NCI-H524 treated with DMSO at 0.1 percent for 48 hours (cell line): ENCODE measurements at regions not wholly inside any gene's neighbourhood (a gene's known extent, or its start where the extent isn't known, plus 50 kb on each side); places are given as distances from the start of the nearest gene placed in this dataset.

Experiments
- DNase-seq: peaks from one replicate; lab custom pipeline; 2025; lab: John Stamatoyannopoulos, UW

DNA sequence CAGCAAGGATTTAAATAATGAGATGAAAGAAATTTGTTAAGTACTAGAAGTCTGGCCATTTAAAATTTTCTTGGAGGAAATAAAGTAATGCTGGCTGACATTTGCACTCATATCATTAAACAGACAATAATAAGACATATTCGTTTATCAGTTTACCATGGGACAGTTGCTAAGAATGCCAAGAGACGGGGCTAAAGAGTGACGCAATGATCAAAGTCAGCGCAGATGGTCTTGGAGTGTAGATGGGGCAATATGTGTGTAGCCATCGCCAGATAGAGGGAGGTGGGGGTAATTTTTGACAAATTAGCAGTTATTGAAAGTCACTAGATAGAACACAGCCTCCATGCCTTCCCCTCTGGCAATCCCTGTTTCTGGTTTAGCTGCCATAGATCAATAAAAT is 413.2 kb upstream of the JAG1 start:
- DNase-seq, result no peak

DNA sequence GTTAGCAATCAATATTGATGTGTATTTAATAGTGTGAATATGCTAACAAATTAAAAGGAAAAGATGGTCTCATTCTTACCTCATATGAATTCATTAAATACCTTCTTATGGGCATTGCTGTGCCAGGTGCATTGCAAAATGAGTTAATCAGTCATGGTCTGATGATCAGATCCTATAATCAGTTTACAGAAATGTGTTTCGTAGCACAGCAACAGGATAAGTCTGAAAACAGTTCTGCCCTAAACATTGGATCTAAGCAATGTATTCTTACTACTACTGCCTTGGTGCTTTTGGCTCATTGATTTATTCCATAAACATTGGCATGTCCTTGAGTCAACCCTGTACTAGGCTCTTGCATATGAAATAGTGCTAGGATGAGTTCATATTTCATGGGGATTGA is 417.0 kb upstream of the JAG1 start:
- no peak for DNase-seq

GRCh38 chr20:11091511-11091910 is 417.7 kb upstream of the JAG1 start:
- DNase-seq, result no peak

DNA sequence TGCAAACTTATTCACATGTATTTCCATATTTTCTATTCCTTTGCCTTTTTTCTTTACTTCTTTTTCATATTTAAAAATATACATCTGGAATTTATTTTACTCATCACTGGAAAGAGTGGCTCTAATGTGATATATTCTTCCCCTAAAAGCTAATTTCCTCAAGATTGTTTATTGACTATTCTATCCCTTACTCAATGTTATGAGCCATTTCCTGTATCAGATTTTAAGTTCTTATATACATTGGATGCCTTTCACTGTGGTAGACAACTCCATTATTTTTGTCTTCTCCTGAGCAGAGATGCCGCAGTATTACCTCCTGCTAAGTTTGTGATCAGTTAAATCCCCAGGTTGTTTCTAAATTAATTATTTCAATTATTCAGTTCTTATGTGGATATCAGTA is 418.4 kb upstream of the JAG1 start:
- no peak for DNase-seq

DNA sequence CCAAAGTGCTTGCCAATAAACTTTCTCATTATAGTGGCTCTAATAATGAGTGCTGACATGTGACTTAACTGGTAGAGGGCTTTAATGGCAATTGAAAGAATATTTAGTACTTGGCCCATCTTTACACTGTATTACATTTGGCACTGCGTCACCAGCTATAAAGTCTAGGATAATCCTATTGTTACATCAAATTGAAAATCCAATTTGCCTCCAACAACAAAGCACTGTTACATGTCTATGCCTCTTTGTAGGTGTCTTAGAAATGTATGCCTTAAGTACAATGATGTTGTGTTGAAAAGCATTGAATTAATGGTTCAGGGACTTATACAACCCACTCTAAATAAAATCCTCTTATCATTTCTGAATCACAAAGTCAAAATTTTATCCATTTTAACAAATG is 420.4 kb upstream of the JAG1 start:
- DNase-seq, result no peak

DNA sequence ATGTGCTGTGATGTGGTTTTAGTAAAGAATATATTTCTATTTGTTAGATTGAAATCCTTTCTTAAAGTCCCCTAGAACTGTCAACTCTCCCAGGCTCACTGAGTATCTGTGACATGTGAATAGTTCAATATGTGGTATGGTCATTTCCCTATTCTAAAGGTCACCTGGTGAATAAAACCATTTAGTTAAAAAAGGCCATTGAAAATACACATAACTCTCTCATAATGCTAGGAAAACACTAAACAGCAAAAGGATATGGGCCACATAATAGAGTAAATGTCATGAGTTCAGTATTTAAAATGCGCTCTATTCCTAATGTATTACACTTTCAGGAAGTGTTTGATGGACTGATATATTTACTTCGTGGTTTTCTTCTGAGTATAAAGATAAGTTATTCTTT is 420.9 kb upstream of the JAG1 start:
- DNase-seq, result no peak

GRCh38 chr20:11098888-11099287 is 425.1 kb upstream of the JAG1 start:
- no peak for DNase-seq

GRCh38 chr20:11101243-11101642 is 427.4 kb upstream of the JAG1 start:
- DNase-seq, result no peak

- DNase-seq, result no peak
Observed at GRCh38 chr20:11101696-11102095, 427.9 kb upstream of the JAG1 start.

- no peak for DNase-seq
Observed at GRCh38 chr20:11103866-11104265, 430.1 kb upstream of the JAG1 start.

GRCh38 chr20:11108102-11108810 is 434.5 kb upstream of the JAG1 start:
- DNase-seq, result no peak

- DNase-seq, result no peak
Observed at GRCh38 chr20:11110535-11110934, 436.7 kb upstream of the JAG1 start.

- no peak for DNase-seq
Observed at GRCh38 chr20:11111191-11111590, 437.4 kb upstream of the JAG1 start.

GRCh38 chr20:11112832-11113231 is 439.0 kb upstream of the JAG1 start:
- no peak for DNase-seq

DNA sequence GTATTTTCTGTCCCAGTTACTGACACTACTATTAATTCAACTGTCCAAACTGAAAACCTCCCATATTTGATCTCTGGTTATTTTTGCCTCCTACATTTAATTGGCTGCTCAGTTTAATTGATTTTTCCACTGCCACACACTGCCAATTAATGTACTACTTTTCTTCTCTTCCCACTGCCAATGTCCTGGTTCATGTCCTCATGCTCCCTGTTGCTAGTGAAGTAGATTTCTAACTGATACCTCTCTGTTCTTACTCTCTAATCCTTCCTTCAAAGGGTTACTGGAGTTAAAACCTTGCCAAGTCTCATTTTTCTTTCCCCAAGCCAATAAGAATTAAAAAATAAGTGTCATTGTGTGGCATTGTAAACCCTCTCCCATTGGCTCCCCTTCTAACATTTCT is 440.6 kb upstream of the JAG1 start:
- no peak for DNase-seq

DNA sequence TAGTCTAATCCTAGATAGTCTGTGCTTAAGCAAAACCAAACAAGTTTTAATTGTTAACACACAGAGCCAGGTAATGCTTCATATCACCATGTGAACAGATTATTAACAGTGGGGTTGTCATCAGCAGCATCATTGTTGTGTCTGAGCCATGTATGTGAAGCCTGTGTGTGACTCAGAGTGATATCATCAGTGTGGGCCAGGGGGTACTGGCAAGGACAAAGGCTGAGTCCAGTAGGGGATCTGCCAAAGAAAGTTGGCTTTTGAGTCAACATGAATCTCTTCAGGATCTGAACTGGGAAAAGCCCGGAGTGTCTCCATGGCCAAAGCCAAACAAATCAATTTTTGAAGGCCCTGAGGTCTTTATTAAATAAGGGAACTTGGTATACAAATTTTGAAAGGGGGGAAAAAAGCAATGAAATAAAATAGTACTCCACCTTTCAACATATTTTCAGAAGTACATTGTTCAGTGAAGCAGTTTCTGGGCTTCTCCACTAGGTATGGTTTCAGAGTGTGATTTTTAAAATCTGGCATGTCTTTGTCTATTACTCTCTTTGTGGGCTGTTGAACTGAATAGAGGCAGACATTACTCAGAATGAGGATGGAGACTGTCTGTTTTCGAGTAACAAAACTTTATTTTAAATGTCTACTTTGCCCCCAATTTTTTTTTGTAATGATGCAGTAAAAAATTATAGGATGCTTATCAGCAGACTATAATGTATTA is 444.2 kb upstream of the JAG1 start:
- no peak for DNase-seq

- DNase-seq, result no peak
Observed at GRCh38 chr20:11118802-11119380, 445.1 kb upstream of the JAG1 start.

DNA sequence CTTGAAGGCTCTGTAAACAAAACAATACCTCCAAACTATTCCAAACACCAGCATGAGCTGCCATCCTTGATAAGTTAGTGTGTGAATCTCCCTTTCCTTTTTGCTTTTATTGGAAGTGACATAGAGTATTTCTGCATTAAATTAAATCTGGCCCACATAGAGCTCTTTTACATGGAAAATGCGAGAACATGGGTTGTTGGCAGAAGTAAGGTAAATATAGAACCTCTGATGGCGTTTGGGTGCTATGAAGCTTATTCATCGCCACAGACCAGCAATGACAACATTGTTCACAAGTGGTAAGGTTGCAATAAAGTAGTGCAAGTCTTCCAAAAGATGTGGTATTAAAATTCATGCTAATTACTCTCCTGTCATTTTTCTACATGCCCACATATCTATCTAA is 445.8 kb upstream of the JAG1 start:
- DNase-seq, result no peak

GRCh38 chr20:11120431-11120830 is 446.6 kb upstream of the JAG1 start:
- DNase-seq, result no peak

DNA sequence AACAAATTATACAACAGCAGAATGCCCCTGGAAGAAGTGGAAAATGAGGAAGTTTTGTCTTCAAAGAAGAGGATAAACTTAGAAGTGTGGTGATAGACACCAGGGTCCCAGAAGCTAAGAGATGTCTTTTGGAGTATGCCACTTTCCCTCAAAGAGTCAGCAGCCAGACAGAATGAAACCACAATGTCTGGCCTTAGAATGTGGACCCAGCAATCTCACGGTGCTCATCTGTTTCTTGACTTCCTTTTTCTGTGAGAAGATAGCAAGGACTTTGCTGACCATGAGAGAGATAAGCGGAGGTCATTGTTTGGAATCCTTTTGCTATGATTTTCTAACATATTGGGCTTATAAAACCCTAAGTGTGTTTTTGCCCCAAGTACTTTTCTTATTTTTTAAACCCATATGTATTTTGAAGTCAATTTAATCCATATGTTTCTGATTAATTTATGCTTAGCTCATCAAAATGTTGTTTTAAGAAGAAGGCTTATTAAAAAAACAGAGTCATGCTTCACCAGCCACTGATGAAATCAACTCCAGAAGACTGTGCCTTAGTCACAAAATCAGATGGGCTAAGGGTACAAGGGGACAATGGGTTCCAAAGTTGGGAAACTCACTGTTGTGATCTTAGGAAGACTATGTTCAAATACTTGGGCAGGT is 451.2 kb upstream of the JAG1 start:
- no peak for DNase-seq

GRCh38 chr20:11128220-11128718 is 454.5 kb upstream of the JAG1 start:
- DNase-seq, result no peak

DNA sequence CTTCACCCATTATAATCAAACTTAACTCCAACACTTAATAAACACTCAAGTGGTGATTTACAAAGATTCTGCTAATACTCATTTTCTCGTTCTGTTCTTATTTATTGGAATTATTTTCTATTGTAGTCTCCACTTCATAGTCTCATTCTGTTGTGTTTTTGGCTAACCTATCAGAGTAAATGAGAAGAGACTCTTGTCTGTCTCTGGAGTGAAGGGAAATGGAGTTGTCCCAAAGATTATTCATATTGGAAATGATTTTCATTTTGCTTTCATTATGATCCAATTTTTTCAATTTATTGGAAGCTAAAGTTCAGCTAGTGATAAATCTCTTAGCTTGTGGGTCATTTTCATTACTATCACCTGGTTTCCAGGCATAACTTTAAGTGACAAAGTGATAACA is 454.9 kb upstream of the JAG1 start:
- no peak for DNase-seq
